OCI-LY7 (cell line): ENCODE measurements at regions not wholly inside any gene's neighbourhood (a gene's known extent, or its start where the extent isn't known, plus 50 kb on each side); places are given as distances from the start of the nearest gene placed in this dataset.
"Not testable (repeated sequence)": the region's sequence is repeated elsewhere in the genome, so short reads cannot be mapped to it uniquely, and the experiment has no call there.

Source experiments
- BruUV-seq: library from RNA; stranded (reverse); fragments of 400-500 nt; replicated peaks from 2 replicates; lab custom pipeline; 2021; lab: Mats Ljungman, UMichigan
- CTCF ChIA-PET: fragments of 300-600 bp; sonication (Branson Sonifier 250); formaldehyde crosslinking; loops from one replicate; lab custom pipeline; 2022; ENCODE audit warnings: antibody characterized with exemption; ENCODE audit not compliant: unreplicated experiment; lab: Charles Lee
- POLR2A ChIA-PET: fragments of 300-600 bp; sonication (Branson Sonifier 250); formaldehyde crosslinking; loops from one replicate; lab custom pipeline; 2022; ENCODE audit warnings: antibody characterized with exemption; lab: Charles Lee
- DNase-seq: peaks from one replicate; pipeline ENCODE4 v3.0.0-alpha.2; 2015; ENCODE audit warnings: low spot score
- H2AFZ ChIP-seq: fragments of 200-600 bp; sonication (generic), shearing (Covaris generic); 2 replicates; pipeline ENCODE4 v1.6.1; 2014; ENCODE audit warnings: mild to moderate bottlenecking, antibody characterized with exemption, low read length, moderate library complexity
- H3K27ac ChIP-seq: fragments of 200-600 bp; sonication (generic); 2 replicates; pipeline ENCODE4 v1.5.1; 2014; ENCODE audit warnings: mixed run types, low read depth, mild to moderate bottlenecking, moderate library complexity, low read length, inconsistent platforms; ENCODE audit not compliant: poor library complexity, severe bottlenecking
- H3K36me3 ChIP-seq: fragments of 200-600 bp; sonication (generic); 2 replicates; pipeline ENCODE4 v1.6.1; 2014; ENCODE audit warnings: mild to moderate bottlenecking, antibody characterized with exemption, low read length, moderate library complexity, mixed read lengths; ENCODE audit not compliant: insufficient read depth
- H3K4me1 ChIP-seq: fragments of 200-600 bp; sonication (generic); 2 replicates; pipeline ENCODE4 v1.5.1; 2014; ENCODE audit warnings: mild to moderate bottlenecking, low read length; ENCODE audit not compliant: insufficient read depth, poor library complexity, severe bottlenecking
- H3K4me2 ChIP-seq: fragments of 200-600 bp; sonication (generic); 2 replicates; pipeline ENCODE4 v1.6.1; 2014; ENCODE audit warnings: mild to moderate bottlenecking, low read length
- H3K4me3 ChIP-seq: fragments of 200-600 bp; sonication (generic); 2 replicates; pipeline ENCODE4 v1.5.1; 2014; ENCODE audit warnings: mild to moderate bottlenecking, low read depth, low read length; ENCODE audit not compliant: poor library complexity, severe bottlenecking
- H3K79me2 ChIP-seq: fragments of 200-600 bp; sonication (generic); 2 replicates; pipeline ENCODE4 v1.6.1; 2016; ENCODE audit warnings: low read depth, mild to moderate bottlenecking, low read length, moderate library complexity, mixed read lengths; ENCODE audit not compliant: insufficient read depth
- H3K9me2 ChIP-seq: fragments of 200-600 bp; sonication (generic); 2 replicates; pipeline ENCODE4 v1.6.1; 2016; ENCODE audit warnings: mild to moderate bottlenecking, low read length, mixed read lengths; ENCODE audit not compliant: insufficient read depth
- H3K9me3 ChIP-seq: fragments of 200-600 bp; sonication (generic); 2 replicates; pipeline ENCODE4 v1.6.1; 2014; ENCODE audit warnings: mild to moderate bottlenecking, mixed run types, low read length, mixed read lengths
- H4K20me1 ChIP-seq: fragments of 200-600 bp; sonication (generic); 2 replicates; pipeline ENCODE4 v1.6.1; 2014; ENCODE audit warnings: mild to moderate bottlenecking, antibody characterized with exemption, low read length, moderate library complexity, mixed read lengths; ENCODE audit not compliant: insufficient read depth
- intact Hi-C: fragments of 100-400 bp; cut with micrococcal nuclease; formaldehyde crosslinking; loops from one replicate; pipeline ENCODE4 v1.10.0; 2022; ENCODE audit not compliant: unreplicated experiment

DNA sequence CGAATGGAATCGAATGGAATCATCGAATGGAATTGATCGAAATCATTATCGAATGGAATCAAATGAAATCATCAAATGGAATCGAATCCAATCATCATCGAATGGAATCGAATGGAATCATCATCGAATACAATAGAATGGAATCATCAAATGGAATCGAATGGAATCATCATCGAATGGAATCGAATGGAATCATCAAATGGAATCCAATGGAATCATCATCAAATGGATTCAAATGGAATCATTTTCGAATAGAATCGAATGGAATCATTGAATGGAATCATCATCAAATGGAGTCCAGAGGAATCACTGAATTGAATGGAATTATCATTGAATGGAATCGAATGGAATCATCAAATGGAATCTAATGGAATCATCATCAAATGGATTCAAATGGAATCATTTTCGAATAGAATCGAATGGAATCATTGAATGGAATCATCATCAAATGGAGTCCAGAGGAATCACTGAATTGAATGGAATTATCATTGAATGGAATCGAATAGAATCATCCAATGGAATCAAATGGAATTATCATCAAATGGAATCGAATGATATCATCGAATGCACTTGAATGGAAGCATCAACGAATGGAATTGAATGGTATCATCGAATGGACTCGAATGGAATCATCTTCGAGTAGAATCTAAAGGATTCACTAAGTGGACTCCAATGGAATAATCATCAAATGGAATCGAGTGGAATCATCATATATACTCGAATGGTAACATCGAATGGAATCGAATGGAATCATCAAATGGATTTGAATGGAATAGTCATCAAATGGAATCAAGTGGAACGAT lies 230.3 kb downstream of the SHCBP1 start:
- H3K9me2 ChIP-seq, CTCF ChIA-PET, H4K20me1 ChIP-seq, H3K79me2 ChIP-seq, H3K4me1 ChIP-seq, intact Hi-C loops, H3K9me3 ChIP-seq, H3K36me3 ChIP-seq, BruUV-seq, H3K4me3 ChIP-seq, H2AFZ ChIP-seq, H3K27ac ChIP-seq, POLR2A ChIA-PET, H3K4me2 ChIP-seq: not testable (repeated sequence)
- peak; percentile 10 for DNase-seq

DNA sequence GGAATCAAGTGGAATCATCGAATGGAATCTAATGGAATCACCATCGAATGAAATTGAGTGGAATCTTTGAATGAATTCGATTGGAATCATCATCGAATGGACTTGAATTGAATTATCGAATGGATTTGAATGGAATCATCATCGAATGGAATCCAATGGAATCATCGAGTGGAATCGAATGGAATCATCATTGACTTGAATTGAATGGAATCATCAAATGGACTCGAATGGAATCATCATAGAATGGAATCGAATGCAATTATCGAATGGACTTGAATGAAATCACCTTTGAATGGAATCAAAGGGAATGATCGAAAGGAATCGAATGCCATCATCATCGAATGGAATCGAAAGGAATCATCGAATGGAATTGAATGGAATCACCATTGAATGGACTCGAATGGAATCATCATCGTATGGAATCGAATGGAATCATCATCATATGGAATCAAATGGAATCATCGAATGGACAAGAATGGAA lies 231.6 kb downstream of the SHCBP1 start:
- H3K9me3 ChIP-seq, BruUV-seq, H2AFZ ChIP-seq, H3K4me3 ChIP-seq, H3K4me2 ChIP-seq, H3K4me1 ChIP-seq, intact Hi-C loops, H3K9me2 ChIP-seq, H3K79me2 ChIP-seq, H4K20me1 ChIP-seq, POLR2A ChIA-PET, H3K36me3 ChIP-seq, CTCF ChIA-PET, H3K27ac ChIP-seq: not testable (repeated sequence)
- DNase-seq, result peak; percentile 76

DNA sequence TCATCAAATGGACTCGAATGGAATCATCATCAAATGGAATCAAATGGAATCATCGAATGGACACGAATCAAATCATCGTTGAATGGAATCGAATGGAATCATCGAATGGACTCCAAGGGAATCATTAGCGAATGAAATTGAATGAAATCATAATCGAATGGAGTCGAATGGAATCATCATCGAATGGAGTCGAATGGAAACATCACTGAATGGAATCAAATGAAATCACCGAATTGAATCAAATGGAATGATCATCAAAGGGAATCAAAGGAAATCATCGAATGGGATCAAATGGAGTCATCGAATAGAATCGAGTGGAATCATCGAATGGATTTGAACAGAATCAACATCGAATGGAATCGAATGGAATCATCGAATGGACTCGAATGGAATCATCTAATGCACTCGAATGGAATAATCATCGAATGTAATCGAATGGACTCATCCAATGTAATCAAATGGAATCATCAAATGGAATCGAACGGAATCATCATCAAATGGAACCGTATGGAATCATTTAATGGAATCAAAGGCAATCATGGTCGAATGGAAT lies 232.2 kb downstream of the SHCBP1 start:
- CTCF ChIA-PET, H3K4me3 ChIP-seq, DNase-seq, H3K79me2 ChIP-seq, H3K27ac ChIP-seq, H3K9me3 ChIP-seq, intact Hi-C loops, POLR2A ChIA-PET, H4K20me1 ChIP-seq, H2AFZ ChIP-seq, BruUV-seq, H3K36me3 ChIP-seq, H3K9me2 ChIP-seq, H3K4me1 ChIP-seq, H3K4me2 ChIP-seq: not testable (repeated sequence)

DNA sequence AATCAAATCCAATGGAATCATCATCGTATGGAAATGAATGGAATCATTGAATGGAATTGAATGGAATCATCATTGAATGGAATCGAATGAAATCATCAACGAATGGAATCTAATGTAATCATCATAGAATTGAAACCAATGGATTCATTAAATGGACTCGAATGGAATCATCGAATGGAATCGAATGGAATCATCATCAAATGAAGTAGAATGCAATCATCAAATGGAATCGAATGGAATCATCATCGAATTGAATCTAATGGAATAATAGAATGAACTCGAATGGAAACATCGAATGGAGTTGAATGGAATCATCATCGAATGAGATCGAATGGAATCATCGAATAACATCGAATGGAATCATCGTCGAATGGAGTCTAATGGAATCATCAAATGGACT lies 232.8 kb downstream of the SHCBP1 start:
- H3K27ac ChIP-seq, H3K4me1 ChIP-seq, H2AFZ ChIP-seq, H3K9me2 ChIP-seq, CTCF ChIA-PET, H3K9me3 ChIP-seq, DNase-seq, H3K4me2 ChIP-seq, H3K79me2 ChIP-seq, H3K4me3 ChIP-seq, intact Hi-C loops, H4K20me1 ChIP-seq, POLR2A ChIA-PET, H3K36me3 ChIP-seq, BruUV-seq: not testable (repeated sequence)

DNA sequence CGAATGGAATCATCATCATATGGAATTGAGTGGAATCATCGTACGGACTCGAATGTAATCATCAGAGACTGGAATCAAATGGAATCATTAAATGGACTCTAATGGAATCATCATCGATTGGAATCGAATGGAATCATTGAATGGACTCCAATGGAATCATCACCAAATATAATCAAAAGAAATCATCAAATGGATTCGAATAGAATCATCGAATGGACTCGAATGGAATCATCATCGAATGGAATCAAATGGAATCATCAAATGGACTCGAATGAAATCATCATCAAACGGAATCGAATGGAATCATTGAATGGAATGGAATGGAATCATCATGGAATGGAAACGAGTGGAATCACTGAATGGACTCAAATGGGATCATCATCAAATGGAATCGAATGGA lies 233.5 kb downstream of the SHCBP1 start:
- BruUV-seq, intact Hi-C loops, CTCF ChIA-PET: not testable (repeated sequence)

DNA sequence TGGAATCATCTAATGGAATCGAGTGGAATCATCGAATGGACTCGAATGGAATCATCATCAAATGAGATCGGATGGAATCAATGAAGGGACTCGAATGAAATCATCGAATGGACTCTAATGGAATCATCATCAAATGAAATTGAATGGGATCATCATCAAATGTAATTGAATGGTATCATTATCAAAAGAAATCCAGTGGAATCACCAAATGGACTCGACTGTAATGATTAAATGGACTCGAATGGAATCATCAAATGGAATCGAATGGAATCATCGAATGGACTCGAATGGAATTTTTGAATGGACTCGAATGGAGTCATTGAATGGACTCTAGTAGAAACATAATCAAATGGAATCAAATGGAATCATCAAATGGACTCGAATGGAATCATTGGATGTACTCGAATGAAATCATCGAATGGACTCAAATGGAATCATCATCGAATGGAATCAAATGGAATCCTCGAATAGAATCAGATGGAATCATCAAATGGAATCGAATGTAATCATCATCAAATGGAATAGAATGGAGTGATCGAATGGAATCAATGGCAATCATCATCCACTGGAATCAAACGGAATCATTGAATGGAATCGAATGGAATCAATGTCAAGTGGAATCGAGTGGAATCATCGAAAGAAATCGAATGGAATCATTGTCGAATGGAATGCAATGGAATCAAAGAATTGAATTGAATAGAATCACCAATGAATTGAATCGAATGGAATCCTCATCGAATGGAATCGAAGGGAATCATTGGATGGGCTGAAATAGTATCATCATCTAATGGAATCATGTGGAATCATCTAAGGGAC lies 234.2 kb downstream of the SHCBP1 start:
- H3K4me2 ChIP-seq, H3K9me2 ChIP-seq, intact Hi-C loops, H3K4me1 ChIP-seq, POLR2A ChIA-PET, H2AFZ ChIP-seq, H3K79me2 ChIP-seq, H3K9me3 ChIP-seq, BruUV-seq, H3K4me3 ChIP-seq, H4K20me1 ChIP-seq, H3K36me3 ChIP-seq, CTCF ChIA-PET, DNase-seq, H3K27ac ChIP-seq: not testable (repeated sequence)

More for the DNA sequence above, 233.5 kb downstream of the SHCBP1 start:
- H3K9me3 ChIP-seq, H3K4me2 ChIP-seq, H4K20me1 ChIP-seq, H3K4me1 ChIP-seq, H3K36me3 ChIP-seq, DNase-seq, H2AFZ ChIP-seq, H3K27ac ChIP-seq, H3K79me2 ChIP-seq, H3K9me2 ChIP-seq, H3K4me3 ChIP-seq, POLR2A ChIA-PET: not testable (repeated sequence)
